Neural progenitor cell (in vitro differentiated cells): ENCODE measurements at regions not wholly inside any gene's neighbourhood (a gene's known extent, or its start where the extent isn't known, plus 50 kb on each side); places are given as distances from the start of the nearest gene placed in this dataset.

Source experiments
- CTCF ChIP-seq: fragments of 200-600 bp; sonication (generic); IDR thresholded peaks from 2 replicates; pipeline ENCODE4 v1.5.1; 2017; ENCODE audit warnings: antibody characterized with exemption, mild to moderate bottlenecking
- EZH2 ChIP-seq: fragments of 200-600 bp; sonication (generic); IDR thresholded peaks from 2 replicates; pipeline ENCODE4 v1.6.1; 2017; ENCODE audit warnings: antibody characterized with exemption, mild to moderate bottlenecking, moderate library complexity

- TF ChIP-seq CTCF (no peak), EZH2 (no peak)
Measured at GRCh38 chr14:85308531-85309300, 221.2 kb upstream of the FLRT2 start.
